Mesenchymal stem cell (in vitro differentiated cells and primary cell): ENCODE measurements at regions not wholly inside any gene's neighbourhood (a gene's known extent, or its start where the extent isn't known, plus 50 kb on each side); places are given as distances from the start of the nearest gene placed in this dataset.

ENCODE experiments used
- DNase-seq: peaks from one replicate; pipeline ENCODE4 v3.0.0-alpha.2; 2013
- H2AFZ ChIP-seq: one replicate; pipeline ENCODE4 v1.6.1; 2013; ENCODE audit warnings: low read depth, mild to moderate bottlenecking, control low read depth, inconsistent platforms, low read length, moderate library complexity
- H2AK5ac ChIP-seq: 2 replicates; pipeline ENCODE4 v1.6.1; 2013; ENCODE audit warnings: low read length, moderate library complexity, mild to moderate bottlenecking, inconsistent platforms; ENCODE audit not compliant: severe bottlenecking
- H2BK120ac ChIP-seq: one replicate; pipeline ENCODE4 v1.6.1; 2013; ENCODE audit warnings: low read depth, mild to moderate bottlenecking, inconsistent platforms, low read length, moderate library complexity
- H2BK12ac ChIP-seq, 2 experiments: one replicate each; pipeline ENCODE4 v1.6.1; 2013; ENCODE audit warnings: inconsistent platforms in 2 of 2, low read length in 2 of 2, mild to moderate bottlenecking in 2 of 2, moderate library complexity in 2 of 2, control low read depth in 1 of 2
- H2BK15ac ChIP-seq: one replicate; pipeline ENCODE4 v1.6.1; 2013; ENCODE audit warnings: mild to moderate bottlenecking, low read depth, inconsistent platforms; ENCODE audit not compliant: poor library complexity, severe bottlenecking
- H2BK5ac ChIP-seq: 2 replicates; pipeline ENCODE4 v1.6.1; 2013; ENCODE audit warnings: low read depth, mild to moderate bottlenecking, low read length, control low read depth, inconsistent platforms; ENCODE audit not compliant: poor library complexity, severe bottlenecking
- H3K14ac ChIP-seq, 2 experiments: one replicate each; pipeline ENCODE4 v1.6.1; 2013; ENCODE audit warnings: inconsistent platforms in 2 of 2, low read length in 2 of 2, control low read depth in 1 of 2, mild to moderate bottlenecking in 1 of 2, moderate library complexity in 1 of 2
- H3K18ac ChIP-seq, 2 experiments: one replicate each; pipeline ENCODE4 v1.6.1; 2013; ENCODE audit warnings: inconsistent platforms in 2 of 2, low read length in 2 of 2, control low read depth in 1 of 2, low read depth in 1 of 2, mild to moderate bottlenecking in 1 of 2
- H3K23ac ChIP-seq, 2 experiments: one replicate each; pipeline ENCODE4 v1.6.1; 2013; ENCODE audit warnings: inconsistent platforms in 2 of 2, low read length in 2 of 2, mild to moderate bottlenecking in 2 of 2, moderate library complexity in 2 of 2, control low read depth in 1 of 2
- H3K27ac ChIP-seq: 2 replicates; pipeline ENCODE4 v1.5.1; 2013; ENCODE audit warnings: mild to moderate bottlenecking, moderate library complexity, low read length, control low read depth, inconsistent platforms; ENCODE audit not compliant: poor library complexity, severe bottlenecking
- H3K27me3 ChIP-seq, 2 experiments: 2 replicates each; pipeline versions ENCODE4 v1.6.1 to v1.7.0; 2013; ENCODE audit warnings: low read length in 2 of 2, mild to moderate bottlenecking in 2 of 2, moderate library complexity in 2 of 2, control low read depth in 1 of 2, inconsistent platforms in 1 of 2; ENCODE audit not compliant: control insufficient read depth in 1 of 2, insufficient read depth in 1 of 2
- H3K36me3 ChIP-seq, 2 experiments: 2 replicates each; pipeline versions ENCODE4 v1.6.1 to v1.7.0; 2013; ENCODE audit warnings: low read length in 2 of 2, control low read depth in 1 of 2, inconsistent platforms in 1 of 2, low read depth in 1 of 2, mild to moderate bottlenecking in 1 of 2; ENCODE audit not compliant: insufficient read depth in 2 of 2, control insufficient read depth in 1 of 2
- H3K4ac ChIP-seq, 2 experiments: one replicate each; pipeline ENCODE4 v1.6.1; 2013; ENCODE audit warnings: inconsistent platforms in 2 of 2, low read length in 2 of 2, mild to moderate bottlenecking in 2 of 2, moderate library complexity in 2 of 2, control low read depth in 1 of 2, low read depth in 1 of 2
- H3K4me1 ChIP-seq: 2 replicates; pipeline ENCODE4 v1.6.1; 2013; ENCODE audit warnings: low read depth, low read length, control low read depth; ENCODE audit not compliant: control insufficient read depth, insufficient read depth
- H3K4me2 ChIP-seq: 2 replicates; pipeline ENCODE4 v1.6.1; 2013; ENCODE audit warnings: low read length, mild to moderate bottlenecking, inconsistent platforms; ENCODE audit not compliant: poor library complexity, severe bottlenecking
- H3K4me3 ChIP-seq, 2 experiments: 2 replicates each; pipeline versions ENCODE4 v1.5.1 to v1.7.0; 2013; ENCODE audit warnings: low read length in 2 of 2, mild to moderate bottlenecking in 2 of 2, control low read depth in 1 of 2, low read depth in 1 of 2; ENCODE audit not compliant: insufficient read depth in 1 of 2
- H3K79me1 ChIP-seq: replicated peaks from 2 replicates; pipeline ENCODE4 v1.6.1; 2013; ENCODE audit warnings: mild to moderate bottlenecking, control low read depth, low read length, inconsistent platforms; ENCODE audit not compliant: poor library complexity, severe bottlenecking
- H3K9ac ChIP-seq: 2 replicates; pipeline ENCODE4 v1.7.0; 2013; ENCODE audit warnings: mild to moderate bottlenecking, low read length, moderate library complexity
- H3K9me3 ChIP-seq: 2 replicates; pipeline ENCODE4 v1.7.0; 2013; ENCODE audit warnings: mild to moderate bottlenecking, low read length; ENCODE audit not compliant: control insufficient read depth
- H4K8ac ChIP-seq: one replicate; pipeline ENCODE4 v1.6.1; 2013; ENCODE audit warnings: inconsistent platforms, mild to moderate bottlenecking, low read length, moderate library complexity
- H4K91ac ChIP-seq: one replicate; pipeline ENCODE4 v1.6.1; 2013; ENCODE audit warnings: mild to moderate bottlenecking, low read length, inconsistent platforms
- WGBS: methylation state at CpG from one replicate; pipeline ENCODE4 v1.1.7; 2013; ENCODE audit warnings: mixed read lengths; 5-methylcytosine and 5-hydroxymethylcytosine counted together

DNA sequence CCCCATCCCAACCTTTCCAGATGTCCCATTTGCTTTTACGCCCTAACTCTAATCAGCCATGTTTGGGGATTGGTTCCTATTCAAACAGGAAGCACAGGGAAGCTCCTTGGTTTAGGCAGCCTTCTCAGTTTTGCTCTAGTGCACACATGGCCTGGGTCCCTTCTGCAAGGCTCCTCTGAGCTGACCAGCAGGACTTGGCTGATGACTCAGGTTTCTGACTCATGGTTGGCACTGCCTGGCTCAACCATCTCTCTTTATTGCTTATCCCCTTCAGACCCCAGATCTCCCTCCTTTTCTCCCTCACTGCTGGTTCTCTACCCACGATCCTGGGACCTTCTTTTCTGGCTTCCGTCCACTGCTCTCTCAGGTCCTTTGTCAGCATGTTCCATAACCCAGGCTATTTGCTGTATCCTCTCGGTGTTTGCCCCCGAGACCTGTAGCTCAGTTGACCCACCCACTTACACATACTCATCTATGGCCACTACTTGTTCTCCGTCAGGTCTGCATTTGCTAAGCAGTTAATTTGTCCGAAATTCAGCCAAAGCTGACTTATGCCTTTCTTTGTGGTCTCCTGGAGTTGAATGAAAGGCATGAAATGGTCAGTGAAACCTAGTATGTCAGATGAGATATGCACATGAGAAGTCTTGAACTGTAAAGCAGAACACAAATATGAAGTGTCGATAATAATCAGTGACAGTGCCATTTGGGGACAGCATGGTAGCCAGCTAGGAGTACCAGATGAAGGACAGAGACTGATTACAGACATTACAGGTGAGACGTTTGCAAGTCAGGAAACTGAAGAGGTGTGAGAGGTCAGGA is 323.5 kb upstream of the ROPN1 start:
- peaks cover 6% of the 10 kb centered on the region for H3K4me1 ChIP-seq
- DNase-seq: peak; percentile 18
- H3K27ac ChIP-seq: no peak overlapping the region
- H4K91ac ChIP-seq: no peak overlapping the region
- no peaks in the 10 kb centered on the region for H3K27me3 ChIP-seq
- no peak overlapping the region for H2BK120ac ChIP-seq
- H2BK5ac ChIP-seq: no peak overlapping the region
- H3K4me2 ChIP-seq: no peak overlapping the region
- no peak overlapping the region for H4K8ac ChIP-seq
- no peak overlapping the region for H2AFZ ChIP-seq
- H2AK5ac ChIP-seq: no peak overlapping the region
- no peaks in the 10 kb centered on the region for H3K79me1 ChIP-seq
- no peak overlapping the region for H3K14ac ChIP-seq
- no peak overlapping the region for H2BK12ac ChIP-seq
- no peak overlapping the region for H3K4ac ChIP-seq
- H3K36me3 ChIP-seq: no peaks in the 10 kb centered on the region
- 75% methylated on average over 9 of the region's 9 CpGs for WGBS
- no peak overlapping the region for H2BK15ac ChIP-seq
- no peak overlapping the region for H3K23ac ChIP-seq
- H3K9ac ChIP-seq: no peak overlapping the region
- no peaks in the 10 kb centered on the region for H3K9me3 ChIP-seq
- no peak overlapping the region for H3K18ac ChIP-seq
- no peak overlapping the region for H3K4me3 ChIP-seq

- Histone ChIP-seq H3K4ac (no peak overlapping the region), H3K36me3 (no peaks in the 10 kb centered on the region), H3K9ac (no peak overlapping the region), H2BK12ac (no peak overlapping the region), H3K4me2 (no peak overlapping the region), H2BK5ac (no peak overlapping the region), H4K8ac (no peak overlapping the region), H2AK5ac (peak overlapping the region; percentile 29), H3K4me1 (peaks cover 6% of the 10 kb centered on the region), H3K9me3 (no peaks in the 10 kb centered on the region), H4K91ac (no peak overlapping the region), H3K27me3 (no peaks in the 10 kb centered on the region), H2AFZ (no peak overlapping the region), H3K14ac (no peak overlapping the region), H2BK15ac (no peak overlapping the region), H3K4me3 (no peak overlapping the region), H3K18ac (no peak overlapping the region), H3K79me1 (no peaks in the 10 kb centered on the region), H2BK120ac (no peak overlapping the region), H3K23ac (no peak overlapping the region), H3K27ac (no peak overlapping the region)
- DNase-seq: no peak
- WGBS: 88% methylated on average over 5 of the region's 5 CpGs
These were observed 324.0 kb upstream of the ROPN1 start for GRCh38 chr3:124316034-124316287.

DNA sequence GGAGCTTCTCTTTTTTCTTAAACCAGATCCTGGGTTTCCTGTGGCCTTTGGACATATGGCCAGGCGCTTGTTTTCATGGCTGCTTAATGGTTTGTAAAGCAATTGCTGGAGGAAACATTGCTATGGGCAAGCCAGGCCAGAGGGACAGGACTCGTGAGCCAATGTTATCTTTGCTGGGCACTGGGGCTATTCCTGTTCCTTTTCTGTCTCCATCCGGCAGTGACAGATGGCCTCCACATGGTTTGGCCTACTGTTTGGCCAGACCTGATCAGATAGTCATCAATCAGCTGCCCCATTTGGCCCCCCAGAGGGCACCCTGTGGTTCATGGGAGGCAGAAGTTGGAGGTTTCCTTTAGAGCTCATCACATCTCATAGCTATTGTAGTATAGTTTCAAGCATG is 326.1 kb upstream of the ROPN1 start:
- WGBS: 44% methylated on average over 3 of the region's 3 CpGs
- H2BK5ac ChIP-seq: no peak overlapping the region
- H3K14ac ChIP-seq: no peak overlapping the region

DNA sequence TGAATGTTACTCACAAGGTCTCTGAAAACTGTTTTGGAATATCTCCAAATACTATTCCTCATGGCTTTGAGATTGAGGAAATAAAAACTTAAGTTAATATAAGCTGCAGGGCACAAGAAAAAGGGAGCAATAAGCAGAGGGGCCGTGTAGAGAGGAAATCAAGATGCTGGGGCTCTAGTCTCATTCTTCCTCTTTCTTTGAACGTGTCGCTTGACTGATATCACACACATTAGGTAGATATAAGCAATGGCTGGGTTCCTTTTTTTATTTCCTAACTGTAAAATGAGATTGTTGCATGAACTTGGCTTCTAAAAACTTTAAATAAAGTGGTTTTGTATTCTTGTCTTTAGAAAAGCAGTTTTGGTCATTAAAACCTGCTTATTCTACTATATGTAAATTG is 326.7 kb upstream of the ROPN1 start:
- no peaks in the 10 kb centered on the region for H3K9me3 ChIP-seq
- H2BK5ac ChIP-seq: no peak overlapping the region
- no peak overlapping the region for H3K14ac ChIP-seq
- DNase-seq: no peak
- H3K4ac ChIP-seq: no peak overlapping the region
- H3K4me3 ChIP-seq: no peak overlapping the region
- peaks cover 6% of the 10 kb centered on the region for H3K4me1 ChIP-seq
- no peak overlapping the region for H3K18ac ChIP-seq
- peaks cover 0 to 4% of the 10 kb centered on the region in 2 experiments for H3K27me3 ChIP-seq
- H2BK12ac ChIP-seq: no peak overlapping the region
- H3K9ac ChIP-seq: no peak overlapping the region
- no peaks in the 10 kb centered on the region for H3K79me1 ChIP-seq
- H4K8ac ChIP-seq: no peak overlapping the region
- H2BK120ac ChIP-seq: no peak overlapping the region
- H3K23ac ChIP-seq: no peak overlapping the region
- H3K27ac ChIP-seq: no peak overlapping the region
- 69% methylated on average over 1 of the region's 3 CpGs for WGBS
- no peaks in the 10 kb centered on the region for H3K36me3 ChIP-seq
- no peak overlapping the region for H2AFZ ChIP-seq
- H3K4me2 ChIP-seq: no peak overlapping the region
- no peak overlapping the region for H4K91ac ChIP-seq
- H2AK5ac ChIP-seq: no peak overlapping the region
- H2BK15ac ChIP-seq: no peak overlapping the region

More for the DNA sequence above, 326.1 kb upstream of the ROPN1 start:
- Histone ChIP-seq H3K4me1 (peaks cover 6% of the 10 kb centered on the region), H3K18ac (no peak overlapping the region), H3K4me3 (no peak overlapping the region), H3K9me3 (no peaks in the 10 kb centered on the region), H3K4ac (no peak overlapping the region), H4K91ac (no peak overlapping the region), H2BK15ac (no peak overlapping the region), H3K27ac (no peak overlapping the region), H2BK120ac (no peak overlapping the region), H3K23ac (no peak overlapping the region), H2AK5ac (no peak overlapping the region), H3K4me2 (no peak overlapping the region), H3K36me3 (no peaks in the 10 kb centered on the region), H3K79me1 (no peaks in the 10 kb centered on the region), H2BK12ac (no peak overlapping the region), H3K27me3 (no peaks in the 10 kb centered on the region), H4K8ac (no peak overlapping the region), H2AFZ (no peak overlapping the region), H3K9ac (no peak overlapping the region)
- DNase-seq: no peak
